IPS-NIHi11 (cell line): ENCODE measurements at regions not wholly inside any gene's neighbourhood (a gene's known extent, or its start where the extent isn't known, plus 50 kb on each side); places are given as distances from the start of the nearest gene placed in this dataset.

ENCODE experiments used
- DNase-seq: peaks from one replicate; pipeline ENCODE4 v3.0.0; 2012; ENCODE audit warnings: mixed read lengths, low spot score

- no peak for DNase-seq
Measured at GRCh38 chr12:118694128-118694775, 287.1 kb upstream of the SRRM4 start.

GRCh38 chr12:118704527-118705241 lies 276.7 kb upstream of the SRRM4 start:
- DNase-seq = no peak

- no peak for DNase-seq
Measured at GRCh38 chr12:118706437-118706836, 274.9 kb upstream of the SRRM4 start.

GRCh38 chr12:118709946-118710345 lies 271.4 kb upstream of the SRRM4 start:
- DNase-seq = no peak

- no peak for DNase-seq
Measured at GRCh38 chr12:118711185-118711584, 270.2 kb upstream of the SRRM4 start.

- peak; percentile 80 for DNase-seq
Measured at GRCh38 chr12:118714051-118714460, 267.3 kb upstream of the SRRM4 start.

- no peak for DNase-seq
Measured at GRCh38 chr12:118714500-118714899, 266.8 kb upstream of the SRRM4 start.

GRCh38 chr12:118715647-118716046 lies 265.7 kb upstream of the SRRM4 start:
- no peak for DNase-seq

- DNase-seq = no peak
Measured at GRCh38 chr12:118727196-118727978, 254.0 kb upstream of the SRRM4 start.

- no peak for DNase-seq
Measured at GRCh38 chr12:118727979-118728366, 253.4 kb upstream of the SRRM4 start.

- no peak for DNase-seq
Measured at GRCh38 chr12:118734266-118734665, 247.1 kb upstream of the SRRM4 start.

GRCh38 chr12:118737985-118738540 lies 243.3 kb upstream of the SRRM4 start:
- DNase-seq = no peak

GRCh38 chr12:118741194-118741593 lies 240.1 kb upstream of the SRRM4 start:
- no peak for DNase-seq

- DNase-seq = no peak
Measured at GRCh38 chr12:118742431-118742830, 238.9 kb upstream of the SRRM4 start.

- DNase-seq = no peak
Measured at GRCh38 chr12:118743896-118744700, 237.2 kb upstream of the SRRM4 start.

- DNase-seq = no peak
Measured at GRCh38 chr12:118746176-118746575, 235.2 kb upstream of the SRRM4 start.

GRCh38 chr12:118746960-118747359 lies 234.4 kb upstream of the SRRM4 start:
- DNase-seq = no peak

- no peak for DNase-seq
Measured at GRCh38 chr12:118747771-118748170, 233.6 kb upstream of the SRRM4 start.

- DNase-seq = no peak
Measured at GRCh38 chr12:118748478-118749380, 232.6 kb upstream of the SRRM4 start.

GRCh38 chr12:118749646-118750045 lies 231.7 kb upstream of the SRRM4 start:
- DNase-seq = no peak

GRCh38 chr12:118750666-118751065 lies 230.7 kb upstream of the SRRM4 start:
- no peak for DNase-seq
